GM12801 (cell line): ENCODE measurements at regions not wholly inside any gene's neighbourhood (a gene's known extent, or its start where the extent isn't known, plus 50 kb on each side); places are given as distances from the start of the nearest gene placed in this dataset.

Experiments
- CTCF ChIP-seq: IDR thresholded peaks from one replicate; pipeline ENCODE4 v1.5.1; 2011; ENCODE audit warnings: control low read depth; ENCODE audit not compliant: insufficient read length; ENCODE audit errors: extremely low read depth

DNA sequence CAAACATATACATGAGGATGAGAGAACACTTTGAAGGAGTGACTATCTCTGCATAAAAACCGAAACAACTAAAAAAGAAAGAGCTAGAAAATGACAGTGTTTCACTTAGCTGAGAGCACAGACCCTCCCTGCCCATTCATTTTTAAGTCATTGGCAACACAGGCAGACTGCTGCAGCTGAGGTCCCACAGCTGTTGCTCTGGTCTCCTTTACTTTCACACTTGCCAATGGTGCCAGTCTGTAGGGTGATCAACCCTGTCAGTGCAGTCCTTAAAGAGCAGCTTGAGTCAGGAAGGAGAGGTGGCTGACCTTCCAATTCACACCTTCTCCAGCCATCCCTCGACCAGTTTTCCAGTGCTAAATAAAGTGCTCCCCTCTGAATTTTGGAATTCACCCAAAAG, 508.3 kb upstream of the CCNG1 start:
- TF ChIP-seq CTCF: no peak

DNA sequence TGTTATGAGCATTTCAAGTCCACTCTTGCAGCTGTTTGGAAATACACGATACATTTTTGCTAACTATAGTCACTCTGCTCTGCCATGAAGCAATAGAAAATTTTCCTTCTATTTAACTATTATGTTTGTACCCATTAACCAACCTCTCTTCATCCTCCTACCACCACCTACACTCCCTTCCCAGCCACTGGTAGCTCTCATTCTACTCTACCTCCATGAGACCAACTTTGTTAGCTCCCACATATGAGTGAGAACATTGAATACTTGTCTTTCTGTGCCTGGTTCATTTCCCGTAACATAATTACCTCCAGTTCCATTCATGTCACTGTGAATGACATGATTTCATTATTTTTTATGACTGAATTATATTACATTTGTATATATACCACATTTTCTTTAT, 505.9 kb upstream of the CCNG1 start:
- no peak for TF ChIP-seq CTCF

DNA sequence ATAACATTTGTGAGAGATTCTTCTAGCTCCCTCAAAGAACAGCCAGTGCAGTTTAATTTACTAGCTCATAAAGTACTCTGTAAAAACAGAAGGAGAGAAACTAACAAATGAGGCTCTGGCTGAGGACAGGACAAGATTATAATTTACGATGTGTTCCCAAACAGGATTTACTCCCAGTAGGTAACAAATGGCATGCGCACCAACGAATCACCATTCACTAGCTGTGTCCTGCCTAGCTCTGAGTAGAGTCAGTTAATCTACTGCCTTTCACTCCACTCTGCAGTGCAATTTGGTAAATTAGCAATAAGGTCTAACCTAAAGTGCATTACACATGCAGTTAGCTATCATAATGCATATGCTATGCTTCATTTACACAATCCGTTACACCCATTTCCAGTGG, 497.4 kb upstream of the CCNG1 start:
- no peak for TF ChIP-seq CTCF

DNA sequence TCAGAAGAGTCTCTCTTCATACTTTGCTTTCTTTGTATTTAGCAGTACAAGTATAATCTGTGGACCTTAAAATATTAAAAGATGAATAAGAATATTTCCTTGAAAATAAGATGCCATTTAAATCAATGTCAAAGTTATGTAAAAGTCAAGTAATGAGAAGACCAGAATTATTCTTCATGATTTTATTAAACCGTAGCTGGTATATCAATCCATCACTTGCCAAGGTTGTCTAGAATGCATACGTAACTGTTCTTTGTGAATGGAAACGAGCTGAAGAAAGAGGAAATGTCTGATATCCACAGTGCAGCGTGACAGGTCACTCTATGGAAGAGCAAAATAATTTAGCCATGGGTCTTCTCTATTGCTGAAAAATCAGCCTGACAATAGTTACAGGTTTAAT, 488.7 kb upstream of the CCNG1 start:
- TF ChIP-seq CTCF: no peak

GRCh38 chr5:162956570-162956969, 480.8 kb upstream of the CCNG1 start:
- TF ChIP-seq CTCF: no peak

- no peak for TF ChIP-seq CTCF
Measured at GRCh38 chr5:162990063-162990462, 447.3 kb upstream of the CCNG1 start.

GRCh38 chr5:162990856-162991497, 446.4 kb upstream of the CCNG1 start:
- TF ChIP-seq CTCF: no peak
